Neural cell (in vitro differentiated cells): ENCODE measurements at regions not wholly inside any gene's neighbourhood (a gene's known extent, or its start where the extent isn't known, plus 50 kb on each side); places are given as distances from the start of the nearest gene placed in this dataset.

Experiments
- H2AFZ ChIP-seq: fragments of 200-600, 300-800 bp; sonication (generic), shearing (Covaris generic); 2 replicates; pipeline ENCODE4 v1.6.0; 2014; ENCODE audit warnings: low read depth, mild to moderate bottlenecking, antibody characterized with exemption, low read length, moderate library complexity
- H3F3A ChIP-seq: fragments of 200-600 bp; shearing (Covaris generic); 2 replicates; pipeline ENCODE4 v1.6.1; 2016; ENCODE audit warnings: mild to moderate bottlenecking, moderate library complexity, mixed read lengths, antibody characterized with exemption, low read length; ENCODE audit not compliant: insufficient read depth, poor library complexity, severe bottlenecking
- H3K27ac ChIP-seq: fragments of 200-600, 300-800 bp; sonication (generic), shearing (Covaris generic); 2 replicates; pipeline ENCODE4 v1.5.1; 2014; ENCODE audit warnings: mild to moderate bottlenecking, low read length, moderate library complexity
- H3K27me3 ChIP-seq: fragments of 300-800, 200-600 bp; sonication (generic), shearing (Covaris generic); 2 replicates; pipeline ENCODE4 v1.6.0; 2014; ENCODE audit warnings: mild to moderate bottlenecking, low read depth, low read length, moderate library complexity; ENCODE audit not compliant: insufficient read depth
- H3K36me3 ChIP-seq: fragments of 300-800, 200-600 bp; sonication (generic), shearing (Covaris generic); 2 replicates; pipeline ENCODE4 v1.5.1; 2014; ENCODE audit warnings: mild to moderate bottlenecking, antibody characterized with exemption, low read length, moderate library complexity; ENCODE audit not compliant: insufficient read depth
- H3K4me2 ChIP-seq: fragments of 300-800, 200-600 bp; sonication (generic), shearing (Covaris generic); 2 replicates; pipeline ENCODE4 v1.6.0; 2014; ENCODE audit warnings: mild to moderate bottlenecking, low read length
- H3K4me3 ChIP-seq: fragments of 300-800, 200-600 bp; sonication (generic), shearing (Covaris generic); 2 replicates; pipeline ENCODE4 v1.5.1; 2014; ENCODE audit warnings: mild to moderate bottlenecking, low read length, moderate library complexity
- H3K79me2 ChIP-seq: fragments of 200-600 bp; shearing (Covaris generic); replicated peaks from 2 replicates; pipeline ENCODE4 v1.6.0; 2014; ENCODE audit warnings: mild to moderate bottlenecking, low read length, moderate library complexity; ENCODE audit not compliant: insufficient read depth
- H3K9ac ChIP-seq: fragments of 300-800, 200-600 bp; sonication (generic), shearing (Covaris generic); 2 replicates; pipeline ENCODE4 v1.6.1; 2016; ENCODE audit warnings: mild to moderate bottlenecking, low read length, mixed read lengths
- H3K9me2 ChIP-seq: fragments of 200-600 bp; shearing (Covaris generic); 2 replicates; pipeline ENCODE4 v1.6.1; 2016; ENCODE audit warnings: mild to moderate bottlenecking, low read length, mixed read lengths; ENCODE audit not compliant: insufficient read depth
- H3K9me3 ChIP-seq: fragments of 200-600, 300-800 bp; sonication (generic), shearing (Covaris generic); 2 replicates; pipeline ENCODE4 v1.6.1; 2016; ENCODE audit warnings: mild to moderate bottlenecking, mixed run types, low read length, moderate library complexity, mixed read lengths
- H4K20me1 ChIP-seq: fragments of 200-600 bp; shearing (Covaris generic); 2 replicates; pipeline ENCODE4 v1.6.1; 2016; ENCODE audit warnings: mild to moderate bottlenecking, mixed run types; ENCODE audit not compliant: insufficient read depth
- EP300 ChIP-seq: fragments of 450-650 bp; conservative IDR thresholded peaks from 2 replicates; pipeline ENCODE4 v1.6.1; 2014; ENCODE audit warnings: antibody characterized with exemption, mild to moderate bottlenecking, moderate library complexity; ENCODE audit not compliant: poor library complexity, severe bottlenecking
- EZH2 ChIP-seq: fragments of 200-600, 300-800 bp; shearing (Covaris generic), sonication (generic); IDR thresholded peaks from 2 replicates; pipeline ENCODE4 v1.6.1; 2014; ENCODE audit warnings: antibody characterized with exemption, low read length, borderline replicate concordance, mild to moderate bottlenecking; ENCODE audit not compliant: insufficient read depth, poor library complexity, severe bottlenecking
- MXI1 ChIP-seq: fragments of 450-650 bp; conservative IDR thresholded peaks from 2 replicates; pipeline ENCODE4 v1.6.1; 2014; ENCODE audit warnings: antibody characterized with exemption, mild to moderate bottlenecking; ENCODE audit not compliant: poor library complexity, severe bottlenecking
- POLR2AphosphoS5 ChIP-seq: IDR thresholded peaks from 2 replicates; pipeline ENCODE4 v1.6.1; 2012
- RAD21 ChIP-seq: fragments of 450-650 bp; conservative IDR thresholded peaks from 2 replicates; pipeline ENCODE4 v1.6.1; 2014; ENCODE audit warnings: antibody characterized with exemption, mild to moderate bottlenecking, moderate library complexity
- SMC3 ChIP-seq: fragments of 450-650 bp; conservative IDR thresholded peaks from 2 replicates; pipeline ENCODE4 v1.6.1; 2014; ENCODE audit warnings: antibody characterized with exemption, mild to moderate bottlenecking, moderate library complexity; ENCODE audit not compliant: poor library complexity
- TAF1 ChIP-seq: IDR thresholded peaks from 2 replicates; pipeline ENCODE4 v1.6.1; 2012; ENCODE audit warnings: low read depth
- TF ChIP-seq, protein P1 (sequence below): fragments of 450-650 bp; IDR thresholded peaks from 2 replicates; pipeline ENCODE4 v1.5.1; 2014; ENCODE audit warnings: antibody characterized with exemption, mild to moderate bottlenecking, moderate library complexity; ENCODE audit not compliant: poor library complexity, severe bottlenecking
- TF ChIP-seq, protein P2 (sequence below): IDR thresholded peaks from 2 replicates; pipeline ENCODE4 v1.6.1; 2012; ENCODE audit warnings: borderline replicate concordance

DNA sequence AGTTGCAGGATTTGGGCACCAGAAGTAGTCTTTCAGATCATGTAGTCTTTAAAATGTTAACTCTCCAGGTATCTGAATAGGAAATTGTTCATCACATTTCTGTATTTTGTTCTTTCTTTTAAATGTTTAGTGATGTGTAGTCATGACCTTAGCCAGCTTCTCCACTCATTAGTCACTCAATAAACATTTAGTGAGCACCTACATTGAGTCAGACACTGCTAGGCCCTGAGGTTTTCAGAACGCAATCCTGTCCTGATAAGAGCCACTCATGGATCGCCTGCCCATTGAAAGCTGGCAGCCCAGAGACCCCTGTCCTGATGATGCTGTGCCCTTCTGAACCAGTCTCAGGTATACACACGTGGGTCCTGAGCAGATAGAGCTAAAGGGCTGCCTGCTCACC is 163.4 kb upstream of the HEY2 start:
- Histone ChIP-seq H4K20me1 (no peaks in the 10 kb centered on the region), H3F3A (no peaks in the 10 kb centered on the region), H2AFZ (no peak overlapping the region), H3K27ac (no peak overlapping the region), H3K79me2 (no peaks in the 10 kb centered on the region), H3K9me3 (no peaks in the 10 kb centered on the region), H3K9me2 (no peaks in the 10 kb centered on the region), H3K4me2 (no peak overlapping the region), H3K27me3 (no peaks in the 10 kb centered on the region), H3K4me3 (no peak overlapping the region), H3K36me3 (no peaks in the 10 kb centered on the region), H3K9ac (no peak overlapping the region)
- no peak for TF ChIP-seq POLR2AphosphoS5
- TF ChIP-seq, protein P1, sequence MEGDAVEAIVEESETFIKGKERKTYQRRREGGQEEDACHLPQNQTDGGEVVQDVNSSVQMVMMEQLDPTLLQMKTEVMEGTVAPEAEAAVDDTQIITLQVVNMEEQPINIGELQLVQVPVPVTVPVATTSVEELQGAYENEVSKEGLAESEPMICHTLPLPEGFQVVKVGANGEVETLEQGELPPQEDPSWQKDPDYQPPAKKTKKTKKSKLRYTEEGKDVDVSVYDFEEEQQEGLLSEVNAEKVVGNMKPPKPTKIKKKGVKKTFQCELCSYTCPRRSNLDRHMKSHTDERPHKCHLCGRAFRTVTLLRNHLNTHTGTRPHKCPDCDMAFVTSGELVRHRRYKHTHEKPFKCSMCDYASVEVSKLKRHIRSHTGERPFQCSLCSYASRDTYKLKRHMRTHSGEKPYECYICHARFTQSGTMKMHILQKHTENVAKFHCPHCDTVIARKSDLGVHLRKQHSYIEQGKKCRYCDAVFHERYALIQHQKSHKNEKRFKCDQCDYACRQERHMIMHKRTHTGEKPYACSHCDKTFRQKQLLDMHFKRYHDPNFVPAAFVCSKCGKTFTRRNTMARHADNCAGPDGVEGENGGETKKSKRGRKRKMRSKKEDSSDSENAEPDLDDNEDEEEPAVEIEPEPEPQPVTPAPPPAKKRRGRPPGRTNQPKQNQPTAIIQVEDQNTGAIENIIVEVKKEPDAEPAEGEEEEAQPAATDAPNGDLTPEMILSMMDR, result no peak
- TF ChIP-seq EZH2, result no peak
- TF ChIP-seq, protein P2, sequence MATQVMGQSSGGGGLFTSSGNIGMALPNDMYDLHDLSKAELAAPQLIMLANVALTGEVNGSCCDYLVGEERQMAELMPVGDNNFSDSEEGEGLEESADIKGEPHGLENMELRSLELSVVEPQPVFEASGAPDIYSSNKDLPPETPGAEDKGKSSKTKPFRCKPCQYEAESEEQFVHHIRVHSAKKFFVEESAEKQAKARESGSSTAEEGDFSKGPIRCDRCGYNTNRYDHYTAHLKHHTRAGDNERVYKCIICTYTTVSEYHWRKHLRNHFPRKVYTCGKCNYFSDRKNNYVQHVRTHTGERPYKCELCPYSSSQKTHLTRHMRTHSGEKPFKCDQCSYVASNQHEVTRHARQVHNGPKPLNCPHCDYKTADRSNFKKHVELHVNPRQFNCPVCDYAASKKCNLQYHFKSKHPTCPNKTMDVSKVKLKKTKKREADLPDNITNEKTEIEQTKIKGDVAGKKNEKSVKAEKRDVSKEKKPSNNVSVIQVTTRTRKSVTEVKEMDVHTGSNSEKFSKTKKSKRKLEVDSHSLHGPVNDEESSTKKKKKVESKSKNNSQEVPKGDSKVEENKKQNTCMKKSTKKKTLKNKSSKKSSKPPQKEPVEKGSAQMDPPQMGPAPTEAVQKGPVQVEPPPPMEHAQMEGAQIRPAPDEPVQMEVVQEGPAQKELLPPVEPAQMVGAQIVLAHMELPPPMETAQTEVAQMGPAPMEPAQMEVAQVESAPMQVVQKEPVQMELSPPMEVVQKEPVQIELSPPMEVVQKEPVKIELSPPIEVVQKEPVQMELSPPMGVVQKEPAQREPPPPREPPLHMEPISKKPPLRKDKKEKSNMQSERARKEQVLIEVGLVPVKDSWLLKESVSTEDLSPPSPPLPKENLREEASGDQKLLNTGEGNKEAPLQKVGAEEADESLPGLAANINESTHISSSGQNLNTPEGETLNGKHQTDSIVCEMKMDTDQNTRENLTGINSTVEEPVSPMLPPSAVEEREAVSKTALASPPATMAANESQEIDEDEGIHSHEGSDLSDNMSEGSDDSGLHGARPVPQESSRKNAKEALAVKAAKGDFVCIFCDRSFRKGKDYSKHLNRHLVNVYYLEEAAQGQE, result no peak
- TF ChIP-seq EP300, result no peak
- no peak for TF ChIP-seq SMC3
- TF ChIP-seq MXI1, result no peak
- no peak for TF ChIP-seq RAD21

DNA sequence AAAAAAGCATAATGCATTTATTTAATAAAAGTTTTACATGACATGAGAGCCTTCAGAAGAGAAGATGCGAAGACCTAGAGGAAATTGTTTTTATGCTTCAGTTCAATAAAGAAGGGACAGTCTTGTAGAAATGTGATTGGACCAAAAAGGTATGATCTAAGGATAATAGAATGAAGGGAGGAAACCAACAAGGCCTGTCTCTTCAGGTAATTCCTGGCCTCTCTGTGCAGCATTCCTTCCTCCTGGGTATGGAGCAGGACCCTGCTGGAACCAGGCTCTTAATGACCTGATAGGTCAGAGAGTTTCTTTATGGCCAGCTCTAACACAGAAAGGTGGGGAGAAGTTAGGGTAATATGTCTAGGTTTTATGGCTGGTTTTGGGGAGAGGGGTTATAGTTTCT is 162.8 kb upstream of the HEY2 start:
- no peaks in the 10 kb centered on the region for H4K20me1 ChIP-seq
- no peak overlapping the region for H2AFZ ChIP-seq
- no peaks in the 10 kb centered on the region for H3K27me3 ChIP-seq
- TF ChIP-seq, protein P1, result no peak
- TF ChIP-seq SMC3 (no peak), POLR2AphosphoS5 (no peak), EP300 (no peak), EZH2 (no peak), MXI1 (no peak), TAF1 (no peak), RAD21 (no peak)
- TF ChIP-seq, protein P2, result no peak
- no peak overlapping the region for H3K9ac ChIP-seq
- H3K79me2 ChIP-seq, result no peaks in the 10 kb centered on the region
- H3F3A ChIP-seq, result no peaks in the 10 kb centered on the region
- no peak overlapping the region for H3K4me2 ChIP-seq
- H3K9me2 ChIP-seq, result no peaks in the 10 kb centered on the region
- H3K36me3 ChIP-seq, result no peaks in the 10 kb centered on the region
- H3K4me3 ChIP-seq, result no peak overlapping the region
- no peak overlapping the region for H3K27ac ChIP-seq
- no peaks in the 10 kb centered on the region for H3K9me3 ChIP-seq
